GM12878 (cell line): ENCODE measurements at regions not wholly inside any gene's neighbourhood (a gene's known extent, or its start where the extent isn't known, plus 50 kb on each side); places are given as distances from the start of the nearest gene placed in this dataset.
A peak's percentile ranks its signal among the peaks of the same experiment; 100 is the strongest.

Experiments used
- ASH2L ChIP-seq: fragments of 300-600, 200-600 bp; sonication (generic); IDR thresholded peaks from 2 replicates; pipeline ENCODE4 v1.6.1; 2017; ENCODE audit warnings: low read depth, mild to moderate bottlenecking, borderline replicate concordance
- ATF7 ChIP-seq: fragments of 450-650 bp; IDR thresholded peaks from 2 replicates; pipeline ENCODE4 v1.6.1; 2016; ENCODE audit warnings: low read depth, mild to moderate bottlenecking
- BCL11A ChIP-seq: IDR thresholded peaks from 2 replicates; pipeline ENCODE4 v1.6.1; 2011; ENCODE audit warnings: low read depth, low read length
- CBX5 ChIP-seq: sonication (generic); IDR thresholded peaks from 2 replicates; pipeline ENCODE4 v1.6.1; 2016; ENCODE audit warnings: low read depth, moderate library complexity, mild to moderate bottlenecking, inconsistent platforms
- GATAD2B ChIP-seq: fragments of 450-650 bp; conservative IDR thresholded peaks from 2 replicates; pipeline ENCODE4 v1.6.1; 2017; ENCODE audit warnings: low read depth, mild to moderate bottlenecking, moderate library complexity
- HDAC2 ChIP-seq: fragments of 200-600 bp; sonication (generic); IDR thresholded peaks from 2 replicates; pipeline ENCODE4 v1.6.1; 2017
- HDGF ChIP-seq: fragments of 450-650 bp; IDR thresholded peaks from 2 replicates; pipeline ENCODE4 v1.6.1; 2016; ENCODE audit warnings: antibody characterized with exemption
- IKZF1 ChIP-seq: fragments of 450-650 bp; conservative IDR thresholded peaks from 2 replicates; pipeline ENCODE4 v1.6.1; 2017; ENCODE audit warnings: antibody characterized with exemption, mild to moderate bottlenecking
- IRF5 ChIP-seq: fragments of 450-650 bp; IDR thresholded peaks from 2 replicates; pipeline ENCODE4 v1.6.1; 2017; ENCODE audit warnings: borderline replicate concordance
- KLF5 ChIP-seq: fragments of 450-650 bp; IDR thresholded peaks from 2 replicates; pipeline ENCODE4 v1.6.1; 2014; ENCODE audit warnings: mild to moderate bottlenecking; ENCODE audit not compliant: partially characterized antibody
- LARP7 ChIP-seq: fragments of 450-650 bp; IDR thresholded peaks from 2 replicates; pipeline ENCODE4 v1.6.1; 2017; ENCODE audit warnings: mild to moderate bottlenecking
- MEF2A ChIP-seq: IDR thresholded peaks from 2 replicates; pipeline ENCODE4 v1.6.1; 2011; ENCODE audit warnings: low read depth, mild to moderate bottlenecking, low read length, moderate library complexity; ENCODE audit not compliant: insufficient read depth
- MTA3 ChIP-seq: IDR thresholded peaks from 2 replicates; pipeline ENCODE4 v1.6.1; 2012; ENCODE audit warnings: low read length, inconsistent platforms, borderline replicate concordance
- NFXL1 ChIP-seq: fragments of 450-650 bp; IDR thresholded peaks from 2 replicates; pipeline ENCODE4 v1.6.1; 2017; ENCODE audit warnings: antibody characterized with exemption, mild to moderate bottlenecking, borderline replicate concordance
- NRF1 ChIP-seq: conservative IDR thresholded peaks from 2 replicates; pipeline ENCODE4 v1.6.1; 2011; ENCODE audit warnings: mild to moderate bottlenecking, low read depth, low read length, improper control_type of control experiment
- POLR2AphosphoS5 ChIP-seq: IDR thresholded peaks from 2 replicates; pipeline ENCODE4 v1.6.1; 2011; ENCODE audit warnings: mild to moderate bottlenecking, low read length, inconsistent platforms
- POU2F2 ChIP-seq: IDR thresholded peaks from 3 replicates; pipeline ENCODE4 v1.6.1; 2011; ENCODE audit warnings: low read depth, mild to moderate bottlenecking, low read length, borderline replicate concordance
- RB1 ChIP-seq: fragments of 450-650 bp; formaldehyde crosslinking; IDR thresholded peaks from 2 replicates; pipeline ENCODE4 v1.6.1; 2017; ENCODE audit warnings: mild to moderate bottlenecking, borderline replicate concordance
- SPI1 ChIP-seq: IDR thresholded peaks from 2 replicates; pipeline ENCODE4 v1.6.1; 2011; ENCODE audit warnings: low read depth, mild to moderate bottlenecking, low read length, moderate library complexity, borderline replicate concordance; ENCODE audit not compliant: insufficient read depth
- STAT3 ChIP-seq: IDR thresholded peaks from 2 replicates; pipeline ENCODE4 v1.6.1; 2011; ENCODE audit warnings: low read depth, low read length, improper control_type of control experiment
- TCF12 ChIP-seq: IDR thresholded peaks from 2 replicates; pipeline ENCODE4 v1.6.1; 2011; ENCODE audit warnings: low read depth, mild to moderate bottlenecking, low read length
- USF1 ChIP-seq: IDR thresholded peaks from 2 replicates; pipeline ENCODE4 v1.6.1; 2011; ENCODE audit warnings: borderline replicate concordance, low read depth, mild to moderate bottlenecking, moderate library complexity, mixed read lengths, low read length; ENCODE audit not compliant: insufficient read depth; ENCODE audit errors: extremely low read length
- WRNIP1 ChIP-seq: IDR thresholded peaks from 2 replicates; pipeline ENCODE4 v1.6.1; 2011; ENCODE audit warnings: low read depth, low read length, improper control_type of control experiment, borderline replicate concordance
- ZZZ3 ChIP-seq: IDR thresholded peaks from 2 replicates; pipeline ENCODE4 v1.6.1; 2011; ENCODE audit warnings: low read depth; ENCODE audit not compliant: control insufficient read depth, insufficient read length
- TF ChIP-seq, protein P1 (sequence below): IDR thresholded peaks from 2 replicates; pipeline ENCODE4 v1.6.1; 2011; ENCODE audit warnings: low read depth, mild to moderate bottlenecking, low read length, moderate library complexity, borderline replicate concordance; ENCODE audit errors: extremely low read depth
- TF ChIP-seq, protein P2 (sequence below): fragments of 450-650 bp; conservative IDR thresholded peaks from 2 replicates; pipeline ENCODE4 v1.6.1; 2017; ENCODE audit warnings: mild to moderate bottlenecking, moderate library complexity

DNA sequence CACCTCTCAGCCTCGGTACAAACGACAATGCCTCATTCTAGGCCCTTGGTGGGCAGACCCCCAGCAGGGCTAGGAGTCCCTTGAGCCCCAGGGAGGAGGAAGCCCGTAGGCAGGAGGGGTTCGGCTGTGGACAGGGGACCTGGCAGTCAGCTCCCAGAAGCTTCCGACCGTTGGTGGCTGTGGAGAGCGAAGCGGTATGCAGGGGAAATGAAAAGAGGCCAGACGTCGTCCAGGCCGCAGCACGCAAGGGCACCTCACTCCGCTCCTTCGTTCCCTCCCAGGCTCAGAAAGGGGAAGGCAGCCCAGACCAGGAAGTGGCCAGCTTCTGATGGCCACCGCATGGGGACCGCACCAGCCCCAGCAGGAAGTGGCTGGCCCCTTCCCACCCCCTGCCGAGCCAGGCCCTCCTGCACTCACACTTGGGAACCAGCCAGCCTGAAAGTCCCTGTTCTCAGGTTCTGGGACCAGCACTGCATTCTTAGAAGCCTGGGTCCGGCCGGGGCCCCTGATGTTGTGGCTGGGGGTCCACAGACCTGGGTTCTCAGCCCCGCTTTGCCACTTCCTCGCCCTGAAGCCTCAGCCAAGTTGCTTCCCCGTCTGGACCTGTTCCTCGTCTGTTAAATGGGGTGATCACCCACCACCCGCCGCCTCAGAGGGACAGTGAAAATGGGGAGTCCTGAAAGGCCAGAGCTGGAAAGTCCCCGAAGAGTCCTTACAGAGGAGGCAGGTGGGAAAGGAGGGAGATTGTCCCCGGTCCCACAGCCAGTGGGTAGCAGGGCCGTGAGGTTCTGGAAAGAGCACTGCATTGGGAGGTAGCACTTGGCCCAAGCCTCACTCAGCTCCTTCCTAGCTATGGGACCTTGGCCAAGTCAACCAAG is 104.0 kb upstream of the RUNX3 start (continued):
- no peak for TF ChIP-seq IRF5
- no peak for TF ChIP-seq CBX5
- TF ChIP-seq HDAC2: no peak
- peak; percentile 67 for TF ChIP-seq LARP7
- peak; percentile 71; the same call in 1 of the 2 replicates for TF ChIP-seq RB1
- no peak for TF ChIP-seq ASH2L
- TF ChIP-seq IKZF1: peak; percentile 96
- TF ChIP-seq POU2F2: peak; percentile 81
- TF ChIP-seq NFXL1: no peak
- no peak for TF ChIP-seq USF1
- no peak for TF ChIP-seq MTA3
- TF ChIP-seq SPI1: peak; percentile 95
- TF ChIP-seq BCL11A: peak; percentile 86
- TF ChIP-seq STAT3: no peak
- TF ChIP-seq, protein P1, sequence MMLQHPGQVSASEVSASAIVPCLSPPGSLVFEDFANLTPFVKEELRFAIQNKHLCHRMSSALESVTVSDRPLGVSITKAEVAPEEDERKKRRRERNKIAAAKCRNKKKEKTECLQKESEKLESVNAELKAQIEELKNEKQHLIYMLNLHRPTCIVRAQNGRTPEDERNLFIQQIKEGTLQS: no peak
- peak; percentile 77 for TF ChIP-seq TCF12
- no peak for TF ChIP-seq WRNIP1
- TF ChIP-seq, protein P2, sequence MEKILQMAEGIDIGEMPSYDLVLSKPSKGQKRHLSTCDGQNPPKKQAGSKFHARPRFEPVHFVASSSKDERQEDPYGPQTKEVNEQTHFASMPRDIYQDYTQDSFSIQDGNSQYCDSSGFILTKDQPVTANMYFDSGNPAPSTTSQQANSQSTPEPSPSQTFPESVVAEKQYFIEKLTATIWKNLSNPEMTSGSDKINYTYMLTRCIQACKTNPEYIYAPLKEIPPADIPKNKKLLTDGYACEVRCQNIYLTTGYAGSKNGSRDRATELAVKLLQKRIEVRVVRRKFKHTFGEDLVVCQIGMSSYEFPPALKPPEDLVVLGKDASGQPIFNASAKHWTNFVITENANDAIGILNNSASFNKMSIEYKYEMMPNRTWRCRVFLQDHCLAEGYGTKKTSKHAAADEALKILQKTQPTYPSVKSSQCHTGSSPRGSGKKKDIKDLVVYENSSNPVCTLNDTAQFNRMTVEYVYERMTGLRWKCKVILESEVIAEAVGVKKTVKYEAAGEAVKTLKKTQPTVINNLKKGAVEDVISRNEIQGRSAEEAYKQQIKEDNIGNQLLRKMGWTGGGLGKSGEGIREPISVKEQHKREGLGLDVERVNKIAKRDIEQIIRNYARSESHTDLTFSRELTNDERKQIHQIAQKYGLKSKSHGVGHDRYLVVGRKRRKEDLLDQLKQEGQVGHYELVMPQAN: peak; percentile 28; the same call in 1 of the 2 replicates
- TF ChIP-seq NRF1: no peak
- TF ChIP-seq MEF2A: no peak
- peak; percentile 99 for TF ChIP-seq GATAD2B
- TF ChIP-seq ATF7: peak; percentile 35; the same call in 1 of the 2 replicates
- TF ChIP-seq KLF5: no peak
- no peak for TF ChIP-seq ZZZ3
- TF ChIP-seq POLR2AphosphoS5: peak; percentile 70
- TF ChIP-seq HDGF: peak; percentile 83; the same call in 1 of the 2 replicates
